ENCODE measurements at regions not wholly inside any gene's neighbourhood (a gene's known extent, or its start where the extent isn't known, plus 50 kb on each side); places are given as distances from the start of the nearest gene placed in this dataset.

- TF ChIP-seq CTCF (IDR thresholded peaks at IDR 0.05) (no peak), POLR2A (IDR thresholded peaks at IDR 0.05) (no peak), EP300 (IDR thresholded peaks at IDR 0.05) (no peak)
Measured at GRCh38 chr14:84807673-84808072, 722.3 kb upstream of the FLRT2 start.

Measured in ovary (tissue), 3 donors.